Activated naive CD4-positive, alpha-beta T cell treated with anti-CD3 and anti-CD28 coated beads, Interleukin-2, amount 50 U/mL, for 24 hours (primary cell): ENCODE measurements at regions not wholly inside any gene's neighbourhood (a gene's known extent, or its start where the extent isn't known, plus 50 kb on each side); places are given as distances from the start of the nearest gene placed in this dataset.

Source experiments
- H3K27ac Mint-ChIP-seq: one replicate; pipeline ENCODE4 v1.8.0; 2021; ENCODE audit warnings: mild to moderate bottlenecking, mixed read lengths
- H3K27me3 Mint-ChIP-seq: one replicate; pipeline ENCODE4 v1.8.0; 2021; ENCODE audit warnings: mixed read lengths
- H3K36me3 Mint-ChIP-seq: one replicate; pipeline ENCODE4 v1.8.0; 2021; ENCODE audit warnings: mixed read lengths
- H3K4me1 Mint-ChIP-seq: one replicate; pipeline ENCODE4 v1.8.0; 2021; ENCODE audit warnings: mixed read lengths
- H3K4me3 Mint-ChIP-seq: one replicate; pipeline ENCODE4 v1.8.0; 2021; ENCODE audit warnings: mild to moderate bottlenecking, mixed read lengths
- H3K9me3 Mint-ChIP-seq: one replicate; pipeline ENCODE4 v1.8.0; 2021; ENCODE audit warnings: mixed read lengths

DNA sequence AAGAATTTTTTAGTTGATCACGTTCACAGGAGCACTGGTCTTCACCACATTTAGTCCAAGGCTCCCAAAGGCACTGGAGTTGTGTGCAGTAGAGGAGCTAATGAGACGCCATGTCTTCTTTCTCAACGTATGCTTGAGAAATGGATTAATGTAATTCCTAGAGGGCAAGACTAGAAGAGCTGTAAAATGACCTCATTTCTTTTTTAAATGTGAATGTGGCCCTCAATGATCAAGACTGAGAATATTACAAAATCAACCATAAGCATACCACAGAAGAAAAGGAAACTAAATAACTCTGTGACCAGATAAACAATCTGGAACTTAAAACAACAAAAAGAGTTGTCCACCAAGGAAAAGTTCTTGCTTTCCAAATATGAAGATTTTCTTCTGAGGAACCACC, 112.1 kb upstream of the THBS1 start:
- Mint-ChIP-seq H3K27ac (no peak overlapping the region), H3K9me3 (no peaks in the 10 kb centered on the region), H3K36me3 (no peaks in the 10 kb centered on the region), H3K4me3 (no peak overlapping the region), H3K4me1 (no peaks in the 10 kb centered on the region), H3K27me3 (no peaks in the 10 kb centered on the region)

GRCh38 chr15:39471785-39472574, 108.9 kb upstream of the THBS1 start:
- Mint-ChIP-seq H3K4me1 (no peaks in the 10 kb centered on the region), H3K27ac (no peak overlapping the region), H3K9me3 (no peaks in the 10 kb centered on the region), H3K4me3 (no peak overlapping the region), H3K36me3 (no peaks in the 10 kb centered on the region), H3K27me3 (no peaks in the 10 kb centered on the region)

GRCh38 chr15:39472621-39473297, 108.1 kb upstream of the THBS1 start:
- no peaks in the 10 kb centered on the region for H3K4me1 Mint-ChIP-seq

DNA sequence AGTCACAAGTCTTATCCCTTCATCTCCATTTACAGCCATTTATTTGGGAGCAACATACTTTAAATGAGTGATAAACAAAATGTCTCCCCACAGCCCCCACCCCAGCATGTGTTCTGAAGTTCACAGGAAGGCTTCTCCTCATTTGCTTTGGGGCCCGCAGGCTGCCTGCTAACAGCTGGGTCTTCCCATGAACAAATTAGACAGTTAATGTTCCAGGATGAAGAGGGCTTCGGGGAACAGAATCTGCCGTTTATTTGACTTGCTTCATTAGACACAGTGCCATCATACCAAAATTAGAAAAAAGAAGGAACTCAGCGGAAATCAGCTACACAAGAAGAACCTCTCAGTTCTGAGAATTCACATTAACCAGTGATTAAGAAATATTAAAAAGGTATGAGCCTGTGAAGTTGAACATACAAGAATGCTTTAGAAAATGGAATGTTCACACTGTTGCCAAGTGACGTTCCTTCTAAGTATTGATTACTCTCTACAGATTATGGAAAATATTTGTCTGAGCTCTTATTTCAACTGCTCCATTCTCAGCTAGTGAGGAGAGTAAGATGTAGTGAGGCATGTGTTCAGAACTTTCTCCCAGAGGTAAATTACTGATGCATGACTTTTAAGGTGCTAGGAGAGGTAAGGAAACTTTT, 107.5 kb upstream of the THBS1 start:
- H3K27me3 Mint-ChIP-seq, result no peaks in the 10 kb centered on the region
- no peak overlapping the region for H3K27ac Mint-ChIP-seq
- H3K36me3 Mint-ChIP-seq, result no peaks in the 10 kb centered on the region
- H3K4me1 Mint-ChIP-seq, result no peaks in the 10 kb centered on the region
- no peak overlapping the region for H3K4me3 Mint-ChIP-seq
- no peaks in the 10 kb centered on the region for H3K9me3 Mint-ChIP-seq

More at GRCh38 chr15:39472621-39473297, 108.1 kb upstream of the THBS1 start:
- H3K27ac Mint-ChIP-seq, result no peak overlapping the region
- H3K4me3 Mint-ChIP-seq, result no peak overlapping the region
- no peaks in the 10 kb centered on the region for H3K27me3 Mint-ChIP-seq
- no peaks in the 10 kb centered on the region for H3K36me3 Mint-ChIP-seq
- no peaks in the 10 kb centered on the region for H3K9me3 Mint-ChIP-seq

DNA sequence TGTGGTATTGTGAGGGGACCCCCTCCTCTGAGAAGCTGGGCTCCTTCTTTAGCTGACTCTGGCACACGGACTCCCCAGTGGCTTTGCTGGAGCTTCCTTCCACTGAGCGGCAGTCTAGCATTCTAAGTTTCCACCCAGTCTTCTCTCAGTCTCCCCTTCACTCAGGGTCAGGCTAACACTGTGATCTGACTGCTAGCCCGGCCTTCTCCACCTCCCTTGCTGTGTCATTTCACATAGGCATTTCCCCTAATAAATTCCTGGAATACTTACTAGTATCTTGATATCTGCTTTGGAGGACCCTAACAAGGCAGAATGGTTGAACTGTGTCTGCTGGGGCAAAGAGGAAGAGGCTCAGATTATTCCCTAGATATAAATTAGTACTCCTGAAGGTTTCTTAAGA, 106.2 kb upstream of the THBS1 start:
- Mint-ChIP-seq H3K9me3 (no peaks in the 10 kb centered on the region), H3K27me3 (no peaks in the 10 kb centered on the region), H3K4me3 (no peak overlapping the region), H3K27ac (no peak overlapping the region), H3K4me1 (no peaks in the 10 kb centered on the region), H3K36me3 (no peaks in the 10 kb centered on the region)

DNA sequence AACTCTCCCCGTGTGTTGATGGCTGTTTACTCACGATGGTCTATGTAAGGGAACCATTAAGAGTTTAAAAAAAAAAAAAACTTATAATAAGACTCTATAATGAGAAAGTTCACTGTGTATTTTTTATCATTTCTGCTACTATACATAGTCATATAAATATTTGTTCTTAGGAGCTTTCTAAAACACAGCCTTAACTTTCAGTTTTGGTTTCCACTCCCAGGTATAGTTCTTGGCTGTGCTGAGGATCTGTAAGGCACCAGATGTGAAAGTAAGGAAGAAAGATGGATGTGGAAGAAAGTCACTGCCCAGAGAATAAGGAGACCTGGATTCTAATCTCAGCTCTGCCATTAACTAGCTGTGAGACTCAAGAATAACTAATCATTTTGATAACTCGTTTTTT, 101.9 kb upstream of the THBS1 start:
- H3K9me3 Mint-ChIP-seq, result no peaks in the 10 kb centered on the region
- no peak overlapping the region for H3K4me3 Mint-ChIP-seq

GRCh38 chr15:39479911-39480310, 101.0 kb upstream of the THBS1 start:
- Mint-ChIP-seq H3K9me3 (no peaks in the 10 kb centered on the region), H3K4me1 (no peaks in the 10 kb centered on the region), H3K4me3 (no peak overlapping the region), H3K36me3 (no peaks in the 10 kb centered on the region), H3K27ac (no peak overlapping the region), H3K27me3 (peaks cover 2% of the 10 kb centered on the region)

More for the DNA sequence above, 101.9 kb upstream of the THBS1 start:
- Mint-ChIP-seq H3K27me3 (peaks cover 2% of the 10 kb centered on the region), H3K36me3 (no peaks in the 10 kb centered on the region), H3K4me1 (no peaks in the 10 kb centered on the region), H3K27ac (no peak overlapping the region)

GRCh38 chr15:39482459-39482858, 98.4 kb upstream of the THBS1 start:
- H3K4me3 Mint-ChIP-seq, result no peak overlapping the region
- H3K27me3 Mint-ChIP-seq, result peaks cover 2% of the 10 kb centered on the region
- no peaks in the 10 kb centered on the region for H3K36me3 Mint-ChIP-seq
- no peak overlapping the region for H3K27ac Mint-ChIP-seq
- no peaks in the 10 kb centered on the region for H3K9me3 Mint-ChIP-seq
- no peaks in the 10 kb centered on the region for H3K4me1 Mint-ChIP-seq

DNA sequence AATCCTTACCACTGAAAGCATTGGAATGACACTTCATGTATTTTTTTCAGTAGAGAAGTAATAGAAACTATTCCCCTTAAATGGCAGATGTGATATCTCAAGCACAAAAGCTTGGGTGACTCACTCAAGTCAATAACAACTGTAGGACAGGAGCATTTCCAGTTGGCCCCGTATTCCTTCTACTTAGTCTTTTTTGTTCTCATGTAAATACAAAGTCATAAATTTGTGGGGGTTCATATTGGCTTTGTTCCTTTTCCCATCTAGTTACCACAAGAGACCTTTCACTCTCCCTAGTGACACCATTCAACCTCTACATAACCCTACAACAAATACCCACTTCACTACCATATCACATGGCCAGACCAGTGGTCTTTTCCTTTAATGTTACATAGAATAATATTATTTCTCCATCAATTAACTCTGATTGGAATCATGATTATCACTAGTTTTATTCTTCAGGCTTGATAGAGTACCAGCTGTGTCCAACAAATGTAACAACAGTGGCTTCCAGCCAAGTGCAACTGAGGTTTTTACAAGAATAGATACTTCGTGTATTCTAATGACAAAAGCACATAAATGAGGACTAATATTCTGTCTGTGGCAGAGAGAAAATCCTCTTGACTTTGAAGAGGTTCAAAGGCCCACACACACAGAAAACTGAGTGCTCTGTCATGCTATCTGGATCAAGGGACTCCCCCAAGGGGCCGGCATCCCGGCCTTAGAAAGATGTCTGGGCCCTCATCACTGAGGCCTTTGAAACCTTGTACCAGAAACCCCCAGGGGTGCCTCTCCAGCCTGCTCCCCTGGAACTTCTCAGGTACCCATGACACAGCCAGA, 94.0 kb upstream of the THBS1 start:
- Mint-ChIP-seq H3K27ac (no peak overlapping the region), H3K36me3 (no peaks in the 10 kb centered on the region), H3K4me3 (no peak overlapping the region), H3K9me3 (no peaks in the 10 kb centered on the region), H3K27me3 (no peaks in the 10 kb centered on the region), H3K4me1 (no peaks in the 10 kb centered on the region)

GRCh38 chr15:39487458-39487735, 93.5 kb upstream of the THBS1 start:
- Mint-ChIP-seq H3K27ac (no peak overlapping the region), H3K27me3 (peaks cover under 1% of the 10 kb centered on the region), H3K4me1 (no peaks in the 10 kb centered on the region), H3K4me3 (no peak overlapping the region), H3K9me3 (no peaks in the 10 kb centered on the region), H3K36me3 (no peaks in the 10 kb centered on the region)

GRCh38 chr15:39488516-39488915, 92.4 kb upstream of the THBS1 start:
- Mint-ChIP-seq H3K4me1 (no peaks in the 10 kb centered on the region), H3K36me3 (no peaks in the 10 kb centered on the region), H3K9me3 (no peaks in the 10 kb centered on the region), H3K27ac (no peak overlapping the region), H3K4me3 (no peak overlapping the region), H3K27me3 (peaks cover 3% of the 10 kb centered on the region)

GRCh38 chr15:39488961-39489360, 91.9 kb upstream of the THBS1 start:
- Mint-ChIP-seq H3K27me3 (peaks cover 3% of the 10 kb centered on the region), H3K9me3 (no peaks in the 10 kb centered on the region), H3K27ac (no peak overlapping the region), H3K4me1 (no peaks in the 10 kb centered on the region), H3K36me3 (no peaks in the 10 kb centered on the region), H3K4me3 (no peak overlapping the region)

DNA sequence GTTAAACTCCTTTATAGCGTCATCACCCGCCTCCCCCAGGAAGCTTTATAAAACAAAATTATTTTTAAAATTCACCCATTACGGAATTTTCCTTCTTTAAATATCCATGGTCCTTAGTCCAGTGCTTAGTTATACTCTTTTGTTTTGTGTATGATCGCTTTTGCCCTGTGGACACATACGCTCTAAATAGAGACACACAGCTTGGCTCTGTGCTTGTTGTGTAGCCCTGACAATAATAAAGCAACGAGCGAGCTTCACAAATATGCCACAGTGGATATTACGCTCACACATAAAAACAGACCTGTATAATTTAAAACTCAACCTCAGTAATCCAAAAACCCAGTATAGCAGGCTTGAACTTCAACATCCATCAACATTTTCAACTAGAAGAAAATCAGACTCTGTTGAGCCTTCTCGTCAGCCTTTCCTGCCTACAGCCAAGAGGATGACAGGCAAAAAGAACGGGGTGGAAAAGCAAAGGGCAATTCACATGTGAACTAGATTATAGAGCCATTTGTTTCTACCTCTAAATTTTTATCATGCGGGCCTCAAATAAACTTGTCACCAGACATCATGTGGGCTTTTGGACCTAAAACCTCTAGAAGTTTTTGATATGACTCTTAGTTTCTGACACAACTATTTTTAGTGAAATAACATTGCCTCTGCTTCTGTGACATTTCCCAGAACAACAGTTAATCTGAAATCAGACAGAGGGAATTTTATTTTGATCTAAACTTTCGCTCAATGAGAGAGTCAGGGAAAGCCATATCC, 89.6 kb upstream of the THBS1 start:
- Mint-ChIP-seq H3K4me3 (no peak overlapping the region), H3K9me3 (no peaks in the 10 kb centered on the region), H3K27ac (no peak overlapping the region), H3K36me3 (no peaks in the 10 kb centered on the region), H3K4me1 (no peaks in the 10 kb centered on the region), H3K27me3 (peaks cover 3% of the 10 kb centered on the region)

DNA sequence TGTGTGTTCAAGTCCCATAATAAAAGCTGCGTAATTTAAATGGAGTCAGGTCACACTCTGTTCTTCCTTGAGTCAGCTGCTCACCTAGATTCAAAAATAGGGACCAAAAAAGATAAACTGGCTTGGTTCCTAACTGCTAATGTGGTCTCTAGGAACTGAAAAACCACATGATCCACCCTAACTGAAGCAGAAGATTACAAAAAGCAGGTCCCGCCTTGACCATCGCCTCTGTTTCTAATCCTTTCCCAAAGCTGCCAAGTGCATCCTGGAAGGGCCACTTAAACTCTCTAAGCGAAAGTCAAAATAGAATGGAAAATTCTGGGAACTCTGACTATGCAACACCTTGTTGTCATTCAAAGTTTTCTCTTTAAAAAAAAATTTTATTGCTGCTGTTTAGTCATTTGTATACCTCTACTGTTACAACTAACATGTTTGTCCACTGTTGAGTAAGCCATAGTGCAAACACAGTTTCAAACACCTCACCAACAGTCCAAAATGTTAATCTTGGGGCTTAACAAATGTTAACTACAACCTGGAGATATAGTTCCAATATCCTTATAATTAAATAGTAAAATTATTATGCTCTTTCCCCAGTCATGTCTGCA, 88.9 kb upstream of the THBS1 start:
- no peaks in the 10 kb centered on the region for H3K4me1 Mint-ChIP-seq

More for the DNA sequence above, 88.9 kb upstream of the THBS1 start:
- H3K4me3 Mint-ChIP-seq, result no peak overlapping the region
- peaks cover 3% of the 10 kb centered on the region for H3K27me3 Mint-ChIP-seq
- H3K36me3 Mint-ChIP-seq, result no peaks in the 10 kb centered on the region
- no peaks in the 10 kb centered on the region for H3K9me3 Mint-ChIP-seq
- H3K27ac Mint-ChIP-seq, result no peak overlapping the region
